HG03139 (cell line): ENCODE measurements at regions not wholly inside any gene's neighbourhood (a gene's known extent, or its start where the extent isn't known, plus 50 kb on each side); places are given as distances from the start of the nearest gene placed in this dataset.

Experiments used
- ATAC-seq: cut with Tn5 transposase; IDR thresholded peaks from one replicate; pipeline ENCODE4 v1.9.1; 2021; ENCODE audit not compliant: unreplicated experiment

DNA sequence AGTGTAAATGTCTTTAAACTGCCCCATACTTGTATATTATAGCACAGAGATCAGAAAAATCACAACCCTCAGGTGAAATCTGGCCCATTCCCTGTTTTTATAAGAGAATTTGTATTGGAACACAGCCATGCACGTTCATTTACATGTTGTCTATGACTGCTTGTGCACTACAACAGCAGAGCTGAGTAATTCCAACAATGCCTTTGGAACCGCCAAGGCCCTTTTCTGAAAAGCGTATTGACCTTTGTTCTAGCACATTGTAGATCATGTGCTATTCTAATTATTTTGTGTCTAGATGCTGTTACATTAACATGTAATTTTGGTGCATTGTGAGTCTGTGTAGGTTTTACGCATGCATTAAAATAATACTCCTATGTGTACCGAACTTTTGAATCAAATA is 339.6 kb downstream of the CHRM3 start:
- no peak for ATAC-seq

- ATAC-seq = no peak
These were observed 344.0 kb downstream of the CHRM3 start for GRCh38 chr1:239730378-239730777.

- ATAC-seq = no peak
These were observed 344.8 kb downstream of the CHRM3 start for GRCh38 chr1:239731082-239731748.

DNA sequence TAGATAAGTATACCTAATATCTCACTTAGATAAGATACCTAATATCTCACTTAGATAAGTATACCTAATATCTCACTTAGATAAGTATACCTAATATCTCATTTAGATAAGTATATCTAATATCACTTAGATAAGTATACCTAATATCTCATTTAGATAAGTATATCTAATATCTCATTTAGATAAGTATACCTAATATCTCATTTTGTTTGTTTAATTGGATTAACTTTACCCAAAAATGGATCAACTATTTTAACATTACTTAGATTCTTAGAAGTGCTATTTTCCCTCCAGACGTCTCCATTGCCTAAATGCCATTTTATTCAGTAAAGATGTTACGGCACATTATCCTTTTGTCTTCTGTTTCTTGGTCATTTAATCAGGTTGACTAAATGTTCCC is 346.4 kb downstream of the CHRM3 start:
- ATAC-seq = no peak

GRCh38 chr1:239733995-239734394 is 347.6 kb downstream of the CHRM3 start:
- ATAC-seq = no peak

- ATAC-seq = no peak
These were observed 348.7 kb downstream of the CHRM3 start for GRCh38 chr1:239735111-239735510.

GRCh38 chr1:239736479-239736878 is 350.1 kb downstream of the CHRM3 start:
- ATAC-seq = no peak

DNA sequence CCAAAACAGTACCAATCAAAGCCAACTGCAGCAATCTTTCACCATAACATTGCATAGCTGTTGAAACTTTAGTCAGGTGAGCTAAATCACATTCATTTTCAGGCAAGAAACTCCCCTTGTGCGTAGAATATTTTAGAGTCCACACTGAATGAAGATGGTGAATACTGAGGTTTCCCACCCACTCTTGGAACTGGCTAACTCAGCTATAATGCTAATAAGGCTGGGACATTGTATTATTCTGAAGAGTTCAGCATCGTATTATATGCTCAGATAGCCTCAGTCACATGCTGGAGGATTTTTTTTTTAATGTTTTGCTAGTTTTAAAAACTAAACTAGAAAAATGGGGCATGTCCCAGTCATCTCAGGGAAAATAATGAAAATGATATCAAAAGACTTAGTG is 352.3 kb upstream of the FMN2 start:
- ATAC-seq = no peak

DNA sequence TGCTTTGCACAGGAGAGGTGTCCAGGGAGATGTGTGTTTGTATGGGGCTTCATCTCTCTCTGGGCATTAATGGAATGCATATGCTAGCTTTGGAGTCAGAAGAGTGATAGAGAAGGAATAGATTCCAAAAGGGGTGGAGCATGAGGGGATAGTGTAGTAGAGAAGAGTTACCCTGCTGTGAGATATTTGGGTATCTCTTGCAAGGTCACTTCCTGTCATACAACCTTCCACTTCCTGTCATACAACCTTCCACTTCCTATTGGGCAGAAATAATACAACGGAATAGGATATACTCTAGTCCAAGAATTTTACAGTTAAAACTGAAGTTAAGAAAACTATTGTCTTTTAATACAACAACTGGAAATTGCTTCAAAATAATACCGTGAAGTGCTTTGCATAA is 351.8 kb upstream of the FMN2 start:
- no peak for ATAC-seq

- ATAC-seq = no peak
These were observed 349.1 kb upstream of the FMN2 start for GRCh38 chr1:239742416-239743109.

GRCh38 chr1:239744851-239745250 is 346.8 kb upstream of the FMN2 start:
- ATAC-seq = no peak

DNA sequence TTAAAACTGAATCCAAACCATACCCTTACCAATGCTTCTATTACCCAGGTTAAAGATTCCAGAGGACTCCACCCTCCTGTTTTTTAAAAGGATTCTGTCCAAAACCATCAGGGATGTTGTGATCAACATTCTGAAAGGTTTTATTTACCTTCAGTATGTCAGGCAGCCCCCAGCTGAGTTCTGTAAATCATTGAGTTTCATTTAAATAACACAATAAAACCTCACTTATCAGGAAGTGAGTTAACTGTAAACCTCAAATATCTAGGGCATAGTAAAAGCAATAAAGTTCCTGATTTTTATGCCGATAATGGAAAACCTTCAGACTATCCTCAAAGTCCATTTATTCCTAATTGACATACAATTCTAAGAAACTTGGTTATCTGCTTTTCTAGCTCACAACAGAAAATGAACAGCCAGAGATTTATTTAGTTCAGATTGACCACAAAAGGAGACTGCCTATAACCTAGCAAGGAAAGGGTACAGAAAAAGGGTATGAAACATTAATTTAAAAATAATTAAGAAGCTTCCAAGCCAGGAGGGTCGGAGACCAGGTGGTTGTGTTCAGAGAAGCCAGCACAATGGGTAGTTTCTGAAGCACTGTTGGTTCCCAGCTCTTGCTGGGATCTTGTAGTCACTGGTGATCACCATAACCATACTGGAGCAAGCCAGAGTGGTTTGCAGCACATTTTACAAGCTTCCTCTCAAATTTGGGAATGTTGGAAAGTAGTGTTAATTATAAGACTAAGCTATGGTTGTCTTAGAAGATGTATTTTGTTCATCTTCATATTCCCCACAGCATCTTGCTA is 336.4 kb upstream of the FMN2 start:
- ATAC-seq = no peak

- no peak for ATAC-seq
These were observed 334.0 kb upstream of the FMN2 start for GRCh38 chr1:239757716-239758115.

DNA sequence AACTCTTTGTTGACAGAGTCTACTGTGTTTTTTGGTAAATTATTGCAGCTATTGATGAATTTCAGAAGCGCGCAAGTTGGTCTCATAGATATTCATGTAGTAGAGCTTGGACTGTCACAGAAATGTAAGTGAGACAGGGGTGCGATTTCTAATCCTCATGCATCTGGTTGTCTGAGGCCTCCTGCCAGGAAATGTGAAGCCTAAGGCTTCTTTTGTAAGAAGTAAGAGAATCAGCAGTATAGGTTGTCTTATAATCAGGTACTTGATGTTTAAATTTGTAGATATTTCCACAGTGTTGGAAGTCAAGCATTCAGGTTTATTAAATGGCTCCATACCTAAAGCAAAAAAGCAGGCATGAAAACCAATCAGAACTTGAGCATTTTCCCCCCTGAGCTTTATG is 332.9 kb upstream of the FMN2 start:
- ATAC-seq = no peak

DNA sequence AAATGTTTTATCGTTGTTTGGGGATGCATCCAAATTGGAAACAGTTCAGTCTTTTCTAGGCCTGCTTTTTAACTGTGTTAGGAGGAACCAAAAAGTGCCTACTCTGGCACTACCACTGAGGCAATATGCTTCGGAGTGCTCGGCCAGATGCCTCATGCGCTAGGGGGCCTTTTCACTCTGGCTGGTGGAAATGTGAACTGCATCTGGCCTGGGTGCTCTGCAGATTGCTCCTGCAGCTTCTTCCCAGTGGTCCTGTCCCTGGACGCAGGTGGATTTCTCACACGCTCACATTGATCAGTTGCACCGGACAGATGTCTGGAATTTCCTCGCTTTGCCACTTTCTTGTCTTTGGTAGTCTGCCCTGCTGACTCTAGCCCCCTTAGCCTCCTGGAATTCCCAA is 330.2 kb upstream of the FMN2 start:
- ATAC-seq = no peak

DNA sequence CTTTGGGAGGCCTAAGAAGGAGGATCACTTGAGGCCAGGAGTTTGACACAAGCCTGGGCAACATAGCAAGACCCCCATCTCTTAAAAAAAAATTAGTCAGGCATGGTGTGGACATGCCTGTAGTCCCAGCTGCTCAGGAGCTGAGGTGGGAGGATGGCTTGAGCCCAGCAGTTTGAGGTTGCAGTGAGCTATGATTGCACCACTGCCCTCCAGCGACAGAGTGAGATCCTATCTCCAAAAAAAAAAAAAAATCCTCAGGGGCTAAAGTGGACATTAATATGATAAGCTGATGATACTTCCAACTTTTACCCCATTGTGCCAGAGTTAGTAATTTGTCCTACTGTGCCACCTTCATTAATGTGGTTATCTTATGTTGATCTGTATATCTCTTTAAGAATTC is 327.8 kb upstream of the FMN2 start:
- ATAC-seq = no peak

DNA sequence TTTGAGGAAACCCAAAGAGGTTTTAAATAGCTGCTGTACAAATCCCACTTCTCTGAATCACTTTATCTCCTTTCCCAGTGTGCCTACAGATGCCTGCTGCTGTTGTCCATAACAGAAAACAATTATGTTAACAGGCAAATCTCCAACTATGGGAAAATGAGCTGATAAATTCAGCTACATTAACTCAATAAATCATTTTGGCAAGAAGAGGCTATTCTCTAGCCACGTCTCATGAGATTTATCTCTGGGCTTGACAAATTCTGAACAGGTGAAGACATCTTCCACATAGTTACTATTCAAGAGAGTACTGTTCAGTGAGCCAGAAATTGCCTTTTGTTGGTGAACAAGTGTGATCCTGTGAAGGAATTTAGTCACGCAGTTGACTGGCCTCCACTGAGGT is 327.1 kb upstream of the FMN2 start:
- no peak for ATAC-seq

- ATAC-seq = no peak
These were observed 326.5 kb upstream of the FMN2 start for GRCh38 chr1:239765163-239765562.

GRCh38 chr1:239771550-239771949 is 320.1 kb upstream of the FMN2 start:
- no peak for ATAC-seq

DNA sequence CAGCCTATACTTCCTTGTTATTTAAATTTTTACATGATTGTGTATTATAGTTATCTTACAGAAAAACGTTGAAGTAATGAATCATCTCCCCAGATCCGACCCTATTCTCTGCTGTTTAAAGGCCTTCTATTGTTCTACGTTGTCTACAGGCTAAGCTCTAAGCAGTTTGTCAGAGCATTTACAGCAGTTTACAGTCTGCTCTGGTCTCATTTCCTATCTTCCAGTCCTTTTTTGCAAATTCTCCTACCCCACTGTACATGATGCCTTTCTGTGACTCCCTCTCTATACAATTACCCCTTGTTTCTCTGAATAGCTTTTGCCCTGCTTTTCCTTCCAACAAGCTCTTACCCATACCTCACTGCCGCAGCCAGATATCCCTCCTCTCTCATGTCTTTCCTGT is 319.2 kb upstream of the FMN2 start:
- ATAC-seq = no peak

GRCh38 chr1:239775466-239775865 is 316.2 kb upstream of the FMN2 start:
- ATAC-seq = no peak

- no peak for ATAC-seq
These were observed 313.4 kb upstream of the FMN2 start for GRCh38 chr1:239778208-239778813.
